ENCODE measurements at regions not wholly inside any gene's neighbourhood (a gene's known extent, or its start where the extent isn't known, plus 50 kb on each side); places are given as distances from the start of the nearest gene placed in this dataset.

DNA sequence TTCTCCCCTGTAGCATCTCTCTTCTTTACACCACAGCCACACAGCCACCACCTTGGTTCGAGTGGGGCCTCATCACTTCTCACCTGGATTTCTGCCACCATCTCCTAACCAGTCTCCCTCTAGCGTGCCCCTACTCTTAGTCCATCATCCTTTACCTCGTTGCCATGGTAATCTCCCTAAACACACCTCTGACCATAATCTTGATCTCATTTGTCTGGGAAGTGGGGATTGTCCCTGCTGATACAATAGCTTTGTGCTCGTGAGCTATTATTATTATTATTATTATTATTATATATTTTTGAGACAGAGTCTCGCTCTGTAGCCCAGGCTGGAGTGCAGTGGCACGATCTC lies 76.5 kb upstream of the HSPA9 start:
- Mint-ChIP-seq H3K4me3 (no peak overlapping the region), H3K36me3 (ENCODE audit: low read depth) (no peaks in the 10 kb centered on the region), H3K9me3 (no peaks in the 10 kb centered on the region), H3K4me1 (ENCODE audit: low read depth) (peaks cover 17% of the 10 kb centered on the region), H3K27ac (no peak overlapping the region), H3K27me3 (ENCODE audit: insufficient read depth) (peaks cover 27% of the 10 kb centered on the region)
- TF ChIP-seq, protein P1, sequence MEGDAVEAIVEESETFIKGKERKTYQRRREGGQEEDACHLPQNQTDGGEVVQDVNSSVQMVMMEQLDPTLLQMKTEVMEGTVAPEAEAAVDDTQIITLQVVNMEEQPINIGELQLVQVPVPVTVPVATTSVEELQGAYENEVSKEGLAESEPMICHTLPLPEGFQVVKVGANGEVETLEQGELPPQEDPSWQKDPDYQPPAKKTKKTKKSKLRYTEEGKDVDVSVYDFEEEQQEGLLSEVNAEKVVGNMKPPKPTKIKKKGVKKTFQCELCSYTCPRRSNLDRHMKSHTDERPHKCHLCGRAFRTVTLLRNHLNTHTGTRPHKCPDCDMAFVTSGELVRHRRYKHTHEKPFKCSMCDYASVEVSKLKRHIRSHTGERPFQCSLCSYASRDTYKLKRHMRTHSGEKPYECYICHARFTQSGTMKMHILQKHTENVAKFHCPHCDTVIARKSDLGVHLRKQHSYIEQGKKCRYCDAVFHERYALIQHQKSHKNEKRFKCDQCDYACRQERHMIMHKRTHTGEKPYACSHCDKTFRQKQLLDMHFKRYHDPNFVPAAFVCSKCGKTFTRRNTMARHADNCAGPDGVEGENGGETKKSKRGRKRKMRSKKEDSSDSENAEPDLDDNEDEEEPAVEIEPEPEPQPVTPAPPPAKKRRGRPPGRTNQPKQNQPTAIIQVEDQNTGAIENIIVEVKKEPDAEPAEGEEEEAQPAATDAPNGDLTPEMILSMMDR (IDR thresholded peaks at IDR 0.05) = no peak
- DNase-seq = no peak

DNA sequence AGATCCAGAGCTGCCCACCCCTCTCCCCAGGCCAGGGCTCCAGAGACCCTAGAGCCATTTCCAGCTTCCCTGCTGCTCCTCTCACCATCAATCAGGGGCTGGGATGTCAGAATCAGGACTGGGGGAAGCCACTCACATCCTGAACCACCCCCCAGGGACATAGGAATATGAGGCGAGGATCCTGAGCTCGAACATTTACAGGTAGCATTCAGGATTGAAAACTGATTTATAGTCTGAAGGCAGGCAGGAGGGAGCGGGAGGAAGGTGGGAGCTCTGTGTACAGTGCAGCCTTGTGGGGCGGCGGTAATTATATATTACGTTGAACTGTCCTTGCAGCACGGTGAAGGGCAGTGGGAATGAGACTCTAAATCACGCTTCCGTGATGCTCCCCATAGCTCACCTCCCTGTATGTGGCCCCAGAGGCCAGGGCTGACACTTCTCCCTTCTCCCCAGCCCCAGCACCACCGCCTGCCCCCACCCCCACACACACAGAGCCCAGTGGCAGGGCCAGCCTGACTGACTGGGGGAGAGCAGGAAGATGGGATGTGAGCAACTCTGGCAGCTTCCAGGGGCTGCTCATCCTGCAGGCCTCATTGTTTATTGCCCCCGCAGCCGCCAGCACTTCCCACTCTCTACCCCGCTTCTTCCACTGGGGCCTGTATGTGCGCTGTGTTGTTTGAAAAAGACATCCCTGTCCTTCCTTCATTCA lies 76.0 kb upstream of the HSPA9 start:
- TF ChIP-seq, protein P1 (IDR thresholded peaks at IDR 0.05) = no peak
- Mint-ChIP-seq H3K27ac (no peak overlapping the region), H3K9me3 (no peaks in the 10 kb centered on the region), H3K4me1 (ENCODE audit: low read depth) (peaks cover 17% of the 10 kb centered on the region), H3K36me3 (ENCODE audit: low read depth) (no peaks in the 10 kb centered on the region), H3K4me3 (no peak overlapping the region), H3K27me3 (ENCODE audit: insufficient read depth) (peaks cover 26% of the 10 kb centered on the region)
- no peak for DNase-seq

DNA sequence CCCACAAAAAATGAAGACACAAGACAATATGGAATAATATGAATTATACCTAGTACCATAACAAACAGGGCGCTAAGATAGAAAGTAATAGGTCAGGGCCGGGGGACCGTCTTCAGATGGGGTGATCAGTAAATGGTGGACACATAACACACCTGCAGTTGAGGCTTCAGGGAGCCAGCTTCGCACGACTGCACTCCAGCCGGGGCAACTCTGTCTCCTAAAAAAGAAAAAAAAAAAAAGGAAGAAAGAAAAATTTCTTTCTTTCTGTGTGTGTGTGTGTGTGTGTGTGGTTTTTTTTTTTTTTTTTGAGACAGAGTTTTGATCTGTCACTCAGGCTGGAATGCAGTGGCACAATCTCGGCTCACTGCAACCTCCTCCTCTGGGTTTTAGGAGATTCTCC lies 75.0 kb upstream of the HSPA9 start:
- H3K4me1 Mint-ChIP-seq (ENCODE audit: low read depth) = peaks cover 17% of the 10 kb centered on the region
- H3K27ac Mint-ChIP-seq = no peak overlapping the region
- H3K36me3 Mint-ChIP-seq (ENCODE audit: low read depth) = no peaks in the 10 kb centered on the region
- DNase-seq = no peak
- H3K27me3 Mint-ChIP-seq (ENCODE audit: insufficient read depth) = peaks cover 30% of the 10 kb centered on the region
- no peaks in the 10 kb centered on the region for H3K9me3 Mint-ChIP-seq
- no peak overlapping the region for H3K4me3 Mint-ChIP-seq
- TF ChIP-seq, protein P1 (IDR thresholded peaks at IDR 0.05) = no peak

DNA sequence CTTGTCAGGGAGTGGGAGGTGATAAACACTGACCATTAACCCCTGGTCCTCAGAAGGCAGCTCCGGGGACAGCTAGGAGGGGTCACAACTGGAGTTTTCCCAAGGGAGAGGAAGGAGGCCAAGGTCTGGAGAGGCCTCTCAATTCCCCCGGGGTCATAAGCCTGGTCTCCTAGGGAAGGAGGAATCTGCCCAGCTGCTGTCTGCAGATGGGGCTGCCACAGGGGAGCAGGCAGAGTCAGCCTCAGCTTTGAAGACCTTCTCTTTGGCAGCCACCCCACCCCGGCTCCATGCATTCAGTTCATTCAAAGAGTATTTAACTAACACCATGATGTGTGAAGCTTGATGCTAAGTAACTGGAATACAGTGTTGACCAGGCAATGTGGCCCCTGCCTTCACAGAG lies 74.6 kb upstream of the HSPA9 start:
- H3K4me3 Mint-ChIP-seq = no peak overlapping the region
- no peak overlapping the region for H3K27ac Mint-ChIP-seq
- peaks cover 28% of the 10 kb centered on the region for H3K27me3 Mint-ChIP-seq (ENCODE audit: insufficient read depth)
- TF ChIP-seq, protein P1 (IDR thresholded peaks at IDR 0.05) = no peak
- peaks cover 13% of the 10 kb centered on the region for H3K4me1 Mint-ChIP-seq (ENCODE audit: low read depth)
- H3K36me3 Mint-ChIP-seq (ENCODE audit: low read depth) = no peaks in the 10 kb centered on the region
- no peaks in the 10 kb centered on the region for H3K9me3 Mint-ChIP-seq
- no peak for DNase-seq

DNA sequence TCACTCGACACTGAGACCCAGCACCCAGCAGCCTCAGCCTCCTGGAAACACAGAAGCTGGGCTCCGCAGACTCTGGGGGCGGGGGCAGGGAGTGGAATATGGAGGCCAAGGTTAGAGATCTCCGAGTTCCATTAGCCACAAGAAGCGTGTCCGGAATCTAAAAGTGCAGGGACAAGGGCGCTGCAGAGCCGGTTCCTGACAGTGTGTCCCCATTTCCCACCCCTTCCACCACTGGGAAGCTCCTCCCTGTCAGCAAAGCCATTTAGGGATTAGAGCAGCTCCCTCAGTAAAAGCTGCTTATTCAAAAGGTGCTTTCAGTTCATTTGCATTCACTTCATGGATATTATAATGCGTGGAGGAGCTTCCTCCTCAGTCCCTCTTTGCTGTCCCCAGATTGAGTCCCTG lies 74.1 kb upstream of the HSPA9 start:
- Mint-ChIP-seq H3K27ac (no peak overlapping the region), H3K4me3 (no peak overlapping the region), H3K4me1 (ENCODE audit: low read depth) (peaks cover 8% of the 10 kb centered on the region), H3K9me3 (no peaks in the 10 kb centered on the region), H3K36me3 (ENCODE audit: low read depth) (no peaks in the 10 kb centered on the region), H3K27me3 (ENCODE audit: insufficient read depth) (peaks cover 27% of the 10 kb centered on the region)
- DNase-seq = no peak
- TF ChIP-seq, protein P1 (IDR thresholded peaks at IDR 0.05) = no peak

DNA sequence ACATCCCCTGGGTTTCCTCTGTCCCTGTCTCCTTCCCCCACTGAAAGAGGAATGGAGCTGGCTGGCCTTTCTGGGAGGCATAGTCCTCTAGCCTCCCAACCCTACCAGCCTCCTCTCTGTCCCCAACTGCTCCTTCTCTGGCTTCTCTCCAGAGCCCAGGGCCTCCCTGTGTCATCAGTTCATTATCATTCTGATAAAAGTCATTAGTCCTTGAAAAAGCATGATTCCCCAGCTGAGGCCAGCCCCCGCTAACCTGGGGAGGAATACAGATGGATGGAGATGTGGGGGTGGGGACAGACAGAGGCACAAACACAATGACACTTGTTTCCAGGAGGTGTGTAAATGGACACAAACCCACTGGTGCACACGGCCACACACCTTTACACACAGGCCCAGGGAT lies 73.6 kb upstream of the HSPA9 start:
- Mint-ChIP-seq H3K4me3 (no peak overlapping the region), H3K36me3 (ENCODE audit: low read depth) (no peaks in the 10 kb centered on the region), H3K27ac (no peak overlapping the region), H3K27me3 (ENCODE audit: insufficient read depth) (peaks cover 28% of the 10 kb centered on the region), H3K4me1 (ENCODE audit: low read depth) (peaks cover 3% of the 10 kb centered on the region), H3K9me3 (no peaks in the 10 kb centered on the region)
- DNase-seq = no peak
- TF ChIP-seq, protein P1 (IDR thresholded peaks at IDR 0.05) = no peak
